ENCODE measurements at regions not wholly inside any gene's neighbourhood (a gene's known extent, or its start where the extent isn't known, plus 50 kb on each side); places are given as distances from the start of the nearest gene placed in this dataset.

DNA sequence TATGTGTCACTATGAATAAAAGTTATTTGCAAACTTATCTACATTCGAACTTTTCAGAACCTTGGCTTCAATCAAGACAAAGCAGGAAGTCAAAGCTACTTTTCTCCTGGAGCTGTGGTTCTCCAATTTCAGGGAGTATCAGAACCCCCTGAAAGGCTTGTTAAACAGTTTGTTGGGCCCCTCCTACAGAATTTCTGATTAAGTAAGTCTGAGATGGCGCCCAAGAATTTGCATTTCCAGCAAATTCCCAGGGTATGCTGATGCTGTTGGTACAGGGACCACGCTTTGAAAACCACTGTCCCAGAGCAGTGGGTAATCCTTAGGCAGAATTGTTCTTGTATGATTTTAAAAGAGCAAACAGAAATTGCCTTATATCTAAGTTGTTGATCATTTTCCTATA is 189.9 kb upstream of the KCNG1 start:
- TF ChIP-seq TAF1 (IDR thresholded peaks at IDR 0.05; ENCODE audit: borderline replicate concordance, low read depth, low read length) (no peak), POLR2A (IDR thresholded peaks at IDR 0.05; ENCODE audit: low read depth, low read length) (no peak), POLR2AphosphoS5 (IDR thresholded peaks at IDR 0.05; ENCODE audit: low read depth, low read length) (no peak)
